ENCODE measurements at regions not wholly inside any gene's neighbourhood (a gene's known extent, or its start where the extent isn't known, plus 50 kb on each side); places are given as distances from the start of the nearest gene placed in this dataset.

GRCh38 chr22:48800886-48801607, 1026.6 kb downstream of the BRD1 start:
- TF ChIP-seq EZH2 (IDR thresholded peaks at IDR 0.05; ENCODE audit: insufficient read depth, poor library complexity, severe bottlenecking) (no peak), EZH2phosphoT487 (IDR thresholded peaks at IDR 0.05; ENCODE audit: insufficient read depth, low read depth) (no peak)
